Kidney epithelial cell (primary cell): ENCODE measurements at regions not wholly inside any gene's neighbourhood (a gene's known extent, or its start where the extent isn't known, plus 50 kb on each side); places are given as distances from the start of the nearest gene placed in this dataset.

Experiments
- DNase-seq: peaks from one replicate; pipeline ENCODE4 v3.0.0-alpha.2; 2010; ENCODE audit warnings: low read depth
- H3K27me3 ChIP-seq: 2 replicates; pipeline ENCODE4 v1.6.0; 2011; ENCODE audit warnings: low read length; ENCODE audit not compliant: control insufficient read depth, insufficient read depth
- H3K36me3 ChIP-seq: 2 replicates; pipeline ENCODE4 v1.5.1; 2011; ENCODE audit warnings: low read length; ENCODE audit not compliant: control insufficient read depth, insufficient read depth
- H3K4me3 ChIP-seq: 2 replicates; pipeline ENCODE4 v1.5.1; 2011; ENCODE audit warnings: low read depth, mild to moderate bottlenecking, control low read depth, low read length
- TF ChIP-seq, protein P1 (sequence below): IDR thresholded peaks from 2 replicates; pipeline ENCODE4 v1.5.1; 2011; ENCODE audit warnings: mild to moderate bottlenecking, moderate library complexity, low read length, control low read depth, inconsistent platforms; ENCODE audit not compliant: insufficient read depth, poor library complexity, severe bottlenecking

GRCh38 chr2:125107446-125107845 is 1082.4 kb downstream of the CNTNAP5 start:
- DNase-seq, result no peak
- no peaks in the 10 kb centered on the region for H3K36me3 ChIP-seq
- TF ChIP-seq, protein P1, sequence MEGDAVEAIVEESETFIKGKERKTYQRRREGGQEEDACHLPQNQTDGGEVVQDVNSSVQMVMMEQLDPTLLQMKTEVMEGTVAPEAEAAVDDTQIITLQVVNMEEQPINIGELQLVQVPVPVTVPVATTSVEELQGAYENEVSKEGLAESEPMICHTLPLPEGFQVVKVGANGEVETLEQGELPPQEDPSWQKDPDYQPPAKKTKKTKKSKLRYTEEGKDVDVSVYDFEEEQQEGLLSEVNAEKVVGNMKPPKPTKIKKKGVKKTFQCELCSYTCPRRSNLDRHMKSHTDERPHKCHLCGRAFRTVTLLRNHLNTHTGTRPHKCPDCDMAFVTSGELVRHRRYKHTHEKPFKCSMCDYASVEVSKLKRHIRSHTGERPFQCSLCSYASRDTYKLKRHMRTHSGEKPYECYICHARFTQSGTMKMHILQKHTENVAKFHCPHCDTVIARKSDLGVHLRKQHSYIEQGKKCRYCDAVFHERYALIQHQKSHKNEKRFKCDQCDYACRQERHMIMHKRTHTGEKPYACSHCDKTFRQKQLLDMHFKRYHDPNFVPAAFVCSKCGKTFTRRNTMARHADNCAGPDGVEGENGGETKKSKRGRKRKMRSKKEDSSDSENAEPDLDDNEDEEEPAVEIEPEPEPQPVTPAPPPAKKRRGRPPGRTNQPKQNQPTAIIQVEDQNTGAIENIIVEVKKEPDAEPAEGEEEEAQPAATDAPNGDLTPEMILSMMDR, result no peak
- no peaks in the 10 kb centered on the region for H3K27me3 ChIP-seq
- no peak overlapping the region for H3K4me3 ChIP-seq

GRCh38 chr2:125108251-125108650 is 1083.2 kb downstream of the CNTNAP5 start:
- Histone ChIP-seq H3K4me3 (no peak overlapping the region), H3K27me3 (no peaks in the 10 kb centered on the region), H3K36me3 (no peaks in the 10 kb centered on the region)
- no peak for DNase-seq
- TF ChIP-seq, protein P1, result no peak

DNA sequence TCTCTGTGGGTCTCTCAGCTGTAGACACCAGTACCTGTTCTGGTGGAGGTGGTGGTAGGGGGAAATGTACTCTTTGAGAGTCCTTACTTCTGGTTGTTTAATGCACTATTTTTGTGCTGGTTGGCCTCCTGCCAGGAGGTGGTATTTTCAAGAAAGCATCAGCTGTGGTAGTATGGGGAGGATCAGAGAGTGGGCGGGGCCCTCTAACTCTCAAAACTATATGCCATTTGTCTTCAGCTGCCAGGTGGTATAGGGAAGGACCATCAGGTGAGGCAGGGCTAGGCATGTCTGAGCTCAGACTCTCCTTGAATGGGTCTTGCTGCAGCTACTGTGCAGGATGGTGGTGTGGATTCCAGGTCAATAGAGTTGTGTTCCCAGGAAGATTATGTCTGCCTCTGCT is 1100.8 kb downstream of the CNTNAP5 start:
- no peak overlapping the region for H3K4me3 ChIP-seq
- TF ChIP-seq, protein P1, result no peak
- no peaks in the 10 kb centered on the region for H3K27me3 ChIP-seq
- no peak for DNase-seq
- no peaks in the 10 kb centered on the region for H3K36me3 ChIP-seq

DNA sequence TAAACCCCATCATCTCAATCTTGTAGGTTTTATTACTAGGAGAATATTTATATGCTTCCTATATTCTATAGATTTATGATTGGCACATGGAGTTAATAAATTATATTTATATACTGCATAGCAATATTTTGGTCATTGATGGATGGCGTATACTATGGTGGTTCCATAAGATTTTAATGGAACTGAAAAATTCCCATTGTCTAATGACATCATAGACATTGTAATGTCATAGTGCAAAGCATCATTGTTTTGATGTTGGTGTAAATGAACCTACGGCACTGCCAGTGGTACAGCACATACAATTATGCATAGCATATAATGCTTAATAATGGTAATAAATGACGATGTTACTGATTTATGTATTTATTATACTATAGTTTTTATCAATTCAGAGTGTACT is 1135.9 kb downstream of the CNTNAP5 start:
- Histone ChIP-seq H3K27me3 (no peaks in the 10 kb centered on the region), H3K36me3 (no peaks in the 10 kb centered on the region), H3K4me3 (no peak overlapping the region)
- no peak for DNase-seq
- TF ChIP-seq, protein P1, result no peak

DNA sequence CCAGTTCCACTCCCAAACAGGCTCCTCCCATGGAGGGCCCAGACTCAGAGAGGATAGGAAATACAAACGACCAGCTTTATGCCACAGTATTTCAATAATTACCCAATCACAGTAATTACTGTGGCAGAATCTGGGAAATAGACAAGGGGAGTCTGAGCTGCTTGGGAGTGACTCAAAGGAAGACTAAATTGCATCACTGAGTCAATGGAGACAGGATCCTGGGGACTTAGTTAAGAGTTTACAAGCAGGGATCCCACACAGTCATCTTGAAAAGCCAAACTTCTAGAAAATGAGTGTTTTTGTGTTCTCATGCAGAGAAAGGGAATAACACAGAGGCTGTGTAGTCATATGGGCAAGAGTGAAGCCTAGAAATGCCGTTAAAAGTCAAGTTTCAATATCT is 1142.1 kb downstream of the CNTNAP5 start:
- TF ChIP-seq, protein P1, result no peak
- Histone ChIP-seq H3K27me3 (no peaks in the 10 kb centered on the region), H3K36me3 (no peaks in the 10 kb centered on the region), H3K4me3 (no peak overlapping the region)
- DNase-seq, result no peak

GRCh38 chr2:125167820-125168219 is 1142.7 kb downstream of the CNTNAP5 start:
- H3K27me3 ChIP-seq, result no peaks in the 10 kb centered on the region
- H3K36me3 ChIP-seq, result no peaks in the 10 kb centered on the region
- peak; percentile 14 for DNase-seq
- TF ChIP-seq, protein P1, result no peak
- H3K4me3 ChIP-seq, result no peak overlapping the region
